Smooth muscle cell (in vitro differentiated cells): ENCODE measurements at regions not wholly inside any gene's neighbourhood (a gene's known extent, or its start where the extent isn't known, plus 50 kb on each side); places are given as distances from the start of the nearest gene placed in this dataset.
"Not testable (repeated sequence)": the region's sequence is repeated elsewhere in the genome, so short reads cannot be mapped to it uniquely, and the experiment has no call there.

Source experiments
- DNase-seq: peaks from one replicate; lab custom pipeline; 2025; ENCODE audit not compliant: unreplicated experiment; lab: John Stamatoyannopoulos, UW
- H2AFZ ChIP-seq: fragments of 200-600 bp; sonication (generic); 2 replicates; pipeline ENCODE4 v1.6.0; 2016; ENCODE audit warnings: antibody characterized with exemption, low read depth, mild to moderate bottlenecking
- H3F3A ChIP-seq: fragments of 200-600 bp; sonication (generic); 2 replicates; pipeline ENCODE4 v1.6.0; 2017; ENCODE audit warnings: antibody characterized with exemption, low read depth
- H3K27ac ChIP-seq: fragments of 200-600 bp; sonication (generic); 2 replicates; pipeline ENCODE4 v1.5.1; 2016; ENCODE audit warnings: low read depth, mild to moderate bottlenecking
- H3K27me3 ChIP-seq: fragments of 200-600 bp; sonication (generic); 2 replicates; pipeline ENCODE4 v1.6.1; 2016; ENCODE audit warnings: low read depth, mild to moderate bottlenecking
- H3K36me3 ChIP-seq: fragments of 200-600 bp; sonication (generic); 2 replicates; pipeline ENCODE4 v1.5.1; 2016; ENCODE audit warnings: low read depth
- H3K4me1 ChIP-seq: fragments of 200-600 bp; sonication (generic); 2 replicates; pipeline ENCODE4 v1.5.1; 2016; ENCODE audit warnings: low read depth
- H3K4me2 ChIP-seq: fragments of 200-600 bp; sonication (generic); 2 replicates; pipeline ENCODE4 v1.6.0; 2016; ENCODE audit warnings: mild to moderate bottlenecking
- H3K4me3 ChIP-seq: fragments of 200-600 bp; sonication (generic); 2 replicates; pipeline ENCODE4 v1.5.1; 2016; ENCODE audit warnings: mild to moderate bottlenecking
- H3K79me2 ChIP-seq: fragments of 200-600 bp; sonication (generic); 2 replicates; pipeline ENCODE4 v1.6.0; 2016; ENCODE audit warnings: low read depth, mild to moderate bottlenecking
- H3K9ac ChIP-seq: fragments of 200-600 bp; sonication (generic); 2 replicates; pipeline ENCODE4 v1.6.0; 2016; ENCODE audit warnings: low read depth
- H3K9me3 ChIP-seq: fragments of 200-600 bp; sonication (generic); replicated peaks from 2 replicates; pipeline ENCODE4 v1.5.1; 2016; ENCODE audit warnings: low read depth
- H4K20me1 ChIP-seq: fragments of 200-600 bp; sonication (generic); 2 replicates; pipeline ENCODE4 v1.6.0; 2016; ENCODE audit warnings: low read depth
- CTCF ChIP-seq: fragments of 200-600 bp; sonication (generic); IDR thresholded peaks from 2 replicates; pipeline ENCODE4 v1.5.1; 2017; ENCODE audit warnings: borderline replicate concordance, mild to moderate bottlenecking, antibody characterized with exemption; ENCODE audit not compliant: insufficient read depth, poor library complexity, severe bottlenecking
- WGBS: methylation state at CpG from one replicate; pipeline ENCODE4 v1.1.7; 2016; ENCODE audit warnings: low lambda C conversion rate; 5-methylcytosine and 5-hydroxymethylcytosine counted together

- Histone ChIP-seq H4K20me1 (no peaks in the 10 kb centered on the region), H2AFZ (no peak overlapping the region), H3K4me3 (no peak overlapping the region), H3F3A (no peaks in the 10 kb centered on the region), H3K9ac (no peak overlapping the region), H3K9me3 (no peaks in the 10 kb centered on the region), H3K4me1 (no peaks in the 10 kb centered on the region), H3K27ac (no peak overlapping the region), H3K27me3 (no peaks in the 10 kb centered on the region), H3K4me2 (no peak overlapping the region), H3K79me2 (no peaks in the 10 kb centered on the region), H3K36me3 (no peaks in the 10 kb centered on the region)
- DNase-seq: no peak
- no peak for TF ChIP-seq CTCF
Observed at GRCh38 chr7:65276822-65277221, 96.8 kb upstream of the ZNF92 start.

GRCh38 chr7:65271502-65271901 is 102.2 kb upstream of the ZNF92 start:
- not testable (repeated sequence) for H3K4me2 ChIP-seq, H3K79me2 ChIP-seq, H3K4me3 ChIP-seq, H2AFZ ChIP-seq, H3K27ac ChIP-seq, H3K9ac ChIP-seq, H4K20me1 ChIP-seq, DNase-seq, H3K9me3 ChIP-seq, H3K4me1 ChIP-seq, H3K36me3 ChIP-seq, H3F3A ChIP-seq
- peaks cover 29% of the 10 kb centered on the region for H3K27me3 ChIP-seq
- WGBS: 96% methylated on average over 2 of the region's 2 CpGs

GRCh38 chr7:65269150-65269856 is 104.4 kb upstream of the ZNF92 start:
- Histone ChIP-seq H3K4me2 (peak overlapping the region; percentile 86), H3K27me3 (peaks cover 29% of the 10 kb centered on the region), H3K9me3 (no peaks in the 10 kb centered on the region), H2AFZ (peak overlapping the region; percentile 91), H3K4me1 (peaks cover 4% of the 10 kb centered on the region), H3K9ac (no peak overlapping the region), H4K20me1 (no peaks in the 10 kb centered on the region), H3K4me3 (peak overlapping the region; percentile 62), H3F3A (no peaks in the 10 kb centered on the region), H3K79me2 (no peaks in the 10 kb centered on the region), H3K27ac (no peak overlapping the region), H3K36me3 (no peaks in the 10 kb centered on the region)
- no peak for DNase-seq
- no peak for TF ChIP-seq CTCF
- under 1% methylated on average over 37 of the region's 37 CpGs for WGBS

- Histone ChIP-seq H3K9ac (no peak overlapping the region), H3K79me2 (no peaks in the 10 kb centered on the region), H3K4me2 (peak overlapping the region; percentile 86), H3K9me3 (no peaks in the 10 kb centered on the region), H3K4me3 (peak overlapping the region; percentile 62), H3K4me1 (peaks cover 4% of the 10 kb centered on the region), H2AFZ (peak overlapping the region; percentile 91), H3K27ac (no peak overlapping the region), H4K20me1 (no peaks in the 10 kb centered on the region), H3K36me3 (no peaks in the 10 kb centered on the region), H3K27me3 (peaks cover 29% of the 10 kb centered on the region), H3F3A (no peaks in the 10 kb centered on the region)
- no peak for DNase-seq
- 32% methylated on average over 3 of the region's 3 CpGs for WGBS
- TF ChIP-seq CTCF: no peak
Observed at GRCh38 chr7:65268782-65269149, 104.9 kb upstream of the ZNF92 start.
